ENCODE measurements at regions not wholly inside any gene's neighbourhood (a gene's known extent, or its start where the extent isn't known, plus 50 kb on each side); places are given as distances from the start of the nearest gene placed in this dataset.

- no peak for DNase-seq
Observed at GRCh38 chrX:40449396-40449795, 131.4 kb upstream of the ATP6AP2 start.

- DNase-seq = no peak
Observed at GRCh38 chrX:40448793-40449192, 132.0 kb upstream of the ATP6AP2 start.

GRCh38 chrX:40446921-40447320 lies 133.8 kb upstream of the ATP6AP2 start:
- DNase-seq = no peak

GRCh38 chrX:40445691-40446090 lies 135.1 kb upstream of the ATP6AP2 start:
- no peak for DNase-seq

GRCh38 chrX:40444798-40445496 lies 135.8 kb upstream of the ATP6AP2 start:
- DNase-seq = no peak

GRCh38 chrX:40444133-40444532 lies 136.6 kb upstream of the ATP6AP2 start:
- DNase-seq = no peak

GRCh38 chrX:40440866-40441265 lies 139.9 kb upstream of the ATP6AP2 start:
- DNase-seq = no peak

- no peak for DNase-seq
Observed at GRCh38 chrX:40439625-40440532, 140.9 kb upstream of the ATP6AP2 start.

- DNase-seq = no peak
Observed at GRCh38 chrX:40437348-40437747, 143.4 kb upstream of the ATP6AP2 start.

- no peak for DNase-seq
Observed at GRCh38 chrX:40434947-40435346, 145.8 kb upstream of the ATP6AP2 start.

- no peak for DNase-seq
Observed at GRCh38 chrX:40434443-40434842, 146.3 kb upstream of the ATP6AP2 start.

GRCh38 chrX:40433160-40433559 lies 147.6 kb upstream of the ATP6AP2 start:
- no peak for DNase-seq

GRCh38 chrX:40424259-40424658 lies 156.5 kb upstream of the ATP6AP2 start:
- DNase-seq = no peak

- DNase-seq = no peak
Observed at GRCh38 chrX:40423299-40423698, 157.5 kb upstream of the ATP6AP2 start.

- DNase-seq = no peak
Observed at GRCh38 chrX:40422021-40422420, 158.7 kb upstream of the ATP6AP2 start.

GRCh38 chrX:40420899-40421729 lies 159.7 kb upstream of the ATP6AP2 start:
- DNase-seq = no peak

- peak; percentile 3 for DNase-seq
Observed at GRCh38 chrX:40418813-40419195, 162.0 kb upstream of the ATP6AP2 start.

- DNase-seq = no peak
Observed at GRCh38 chrX:40418146-40418812, 162.5 kb upstream of the ATP6AP2 start.

- DNase-seq = no peak
Observed at GRCh38 chrX:40415675-40416074, 165.1 kb upstream of the ATP6AP2 start.

GRCh38 chrX:40414335-40414734 lies 166.4 kb upstream of the ATP6AP2 start:
- no peak for DNase-seq

- DNase-seq = no peak
Observed at GRCh38 chrX:40411340-40412111, 169.2 kb upstream of the ATP6AP2 start.

- no peak for DNase-seq
Observed at GRCh38 chrX:40410859-40411258, 169.9 kb upstream of the ATP6AP2 start.
